SK-N-SH (cell line): ENCODE measurements at regions not wholly inside any gene's neighbourhood (a gene's known extent, or its start where the extent isn't known, plus 50 kb on each side); places are given as distances from the start of the nearest gene placed in this dataset.
A peak's percentile ranks its signal among the peaks of the same experiment; 100 is the strongest.

Source experiments
- CTCF ChIA-PET: fragments of 300-600, 350-600 bp; formaldehyde crosslinking; extraction: SDS; loops from one replicate; lab custom pipeline; 2021; lab: Yijun Ruan, JAX
- POLR2A ChIA-PET: fragments of 350-600 bp; sonication (Branson Sonifier 250); formaldehyde crosslinking; extraction: SDS; loops from one replicate; lab custom pipeline; 2020; ENCODE audit warnings: antibody characterized with exemption, inconsistent platforms; lab: Yijun Ruan, JAX
- DNase-seq: peaks from one replicate; pipeline ENCODE4 v3.0.0; 2012
- H2AFZ ChIP-seq: fragments of 200-600 bp; sonication (generic); 2 replicates; pipeline ENCODE4 v1.8.1; 2016; ENCODE audit warnings: antibody characterized with exemption, mild to moderate bottlenecking, low read depth
- H3F3A ChIP-seq: fragments of 200-600 bp; sonication (generic); replicated peaks from 2 replicates; pipeline ENCODE3; 2016; ENCODE audit warnings: antibody characterized with exemption, mild to moderate bottlenecking; ENCODE audit not compliant: insufficient read depth
- H3K27ac ChIP-seq, 2 experiments: fragments of 200-500 bp in 1 of 2; fragments of 200-600 bp in 1 of 2; sonication (Bioruptor generic) in 1 of 2; sonication (generic), shearing (Covaris generic) in 1 of 2; 2 replicates each; pipeline versions ENCODE4 v1.5.1 to v1.6.1; 2014 to 2016; ENCODE audit warnings: low read depth in 2 of 2, inconsistent platforms in 1 of 2, low read length in 1 of 2, mild to moderate bottlenecking in 1 of 2, mixed read lengths in 1 of 2
- H3K27me3 ChIP-seq: fragments of 200-600 bp; sonication (generic), shearing (Covaris generic); 2 replicates; pipeline ENCODE4 v1.6.1; 2016; ENCODE audit warnings: mixed run types; ENCODE audit not compliant: insufficient read depth
- H3K36me3 ChIP-seq, 2 experiments: fragments of 200-500 bp in 1 of 2; fragments of 200-600 bp in 1 of 2; sonication (Bioruptor generic) in 1 of 2; sonication (generic) in 1 of 2; replicated peaks in 1 of 2; 2 replicates each; pipeline versions ENCODE3 to v1.5.1; 2014 to 2016; ENCODE audit warnings: low read length in 1 of 2, mild to moderate bottlenecking in 1 of 2; ENCODE audit not compliant: insufficient read depth in 2 of 2, control insufficient read depth in 1 of 2
- H3K4me1 ChIP-seq, 2 experiments: fragments of 200-500 bp in 1 of 2; fragments of 200-600 bp in 1 of 2; sonication (Bioruptor generic) in 1 of 2; sonication (generic), shearing (Covaris generic) in 1 of 2; 2 replicates each; pipeline versions ENCODE4 v1.5.1 to v1.6.1; 2014 to 2016; ENCODE audit warnings: low read depth in 1 of 2, low read length in 1 of 2, mixed run types in 1 of 2; ENCODE audit not compliant: insufficient read depth in 2 of 2, control insufficient read depth in 1 of 2
- H3K4me2 ChIP-seq: fragments of 200-600 bp; sonication (generic), shearing (Covaris generic); 2 replicates; pipeline ENCODE4 v1.6.1; 2017; ENCODE audit warnings: mixed run types
- H3K4me3 ChIP-seq, 2 experiments: fragments of 200-500 bp in 1 of 2; fragments of 200-600 bp in 1 of 2; sonication (Bioruptor generic) in 1 of 2; sonication (generic), shearing (Covaris generic) in 1 of 2; 2 replicates each; pipeline versions ENCODE4 v1.5.1 to v1.8.1; 2014 to 2016; ENCODE audit warnings: low read depth in 2 of 2, inconsistent platforms in 1 of 2, low read length in 1 of 2, mild to moderate bottlenecking in 1 of 2, mixed read lengths in 1 of 2, moderate library complexity in 1 of 2
- H3K79me2 ChIP-seq: fragments of 200-600 bp; sonication (generic); 2 replicates; pipeline ENCODE4 v1.8.1; 2017; ENCODE audit warnings: mild to moderate bottlenecking; ENCODE audit not compliant: insufficient read depth
- H3K9ac ChIP-seq: fragments of 200-600 bp; sonication (generic); 2 replicates; pipeline ENCODE4 v1.6.1; 2017; ENCODE audit warnings: mixed run types
- H3K9me2 ChIP-seq: fragments of 200-600 bp; sonication (generic); 2 replicates; pipeline ENCODE4 v1.6.1; 2017; ENCODE audit warnings: mixed run types
- H3K9me3 ChIP-seq: fragments of 200-600 bp; sonication (generic); 2 replicates; pipeline ENCODE4 v1.6.1; 2017; ENCODE audit warnings: mixed run types, mild to moderate bottlenecking, moderate library complexity
- H4K20me1 ChIP-seq: fragments of 200-600 bp; sonication (generic); 2 replicates; pipeline ENCODE4 v1.6.1; 2017; ENCODE audit warnings: mild to moderate bottlenecking, mixed run types; ENCODE audit not compliant: insufficient read depth
- EP300 ChIP-seq, 2 experiments: IDR thresholded peaks; 2 replicates each; pipeline versions ENCODE4 v1.4.0 to v1.6.1; 2012; ENCODE audit warnings: borderline replicate concordance in 1 of 2, low read depth in 1 of 2, low read length in 1 of 2
- EZH2phosphoT487 ChIP-seq: fragments of 200-600 bp; sonication (generic); IDR thresholded peaks from 2 replicates; pipeline ENCODE4 v1.6.1; 2017; ENCODE audit warnings: low read depth, mixed run types, mild to moderate bottlenecking, antibody characterized with exemption, moderate library complexity, borderline replicate concordance
- FOSL2 ChIP-seq: IDR thresholded peaks from 2 replicates; pipeline ENCODE4 v1.4.0; 2012; ENCODE audit warnings: low read depth, mild to moderate bottlenecking, moderate library complexity, borderline replicate concordance
- FOXJ3 ChIP-seq: sonication (generic); formaldehyde crosslinking; IDR thresholded peaks from 2 replicates; pipeline ENCODE4 v1.5.1; 2020; ENCODE audit warnings: mild to moderate bottlenecking, missing genetic modification reagents
- MEF2A ChIP-seq: IDR thresholded peaks from 2 replicates; pipeline ENCODE4 v1.4.0; 2012; ENCODE audit warnings: low read depth, borderline replicate concordance
- MXI1 ChIP-seq: IDR thresholded peaks from 2 replicates; pipeline ENCODE4 v1.6.1; 2012; ENCODE audit warnings: mild to moderate bottlenecking, low read depth, low read length, improper control_type of control experiment
- NRF1 ChIP-seq: IDR thresholded peaks from 2 replicates; pipeline ENCODE4 v1.6.1; 2012; ENCODE audit warnings: low read depth, mild to moderate bottlenecking, low read length
- RAD21 ChIP-seq: IDR thresholded peaks from 2 replicates; pipeline ENCODE4 v1.6.1; 2012; ENCODE audit warnings: mild to moderate bottlenecking, low read length
- RXRA ChIP-seq: IDR thresholded peaks from 2 replicates; pipeline ENCODE4 v1.4.0; 2012; ENCODE audit warnings: low read depth, mild to moderate bottlenecking, borderline replicate concordance
- SIN3A ChIP-seq: IDR thresholded peaks from 2 replicates; pipeline ENCODE4 v1.6.1; 2012; ENCODE audit warnings: low read depth, mild to moderate bottlenecking, low read length, moderate library complexity, borderline replicate concordance
- TEAD4 ChIP-seq: IDR thresholded peaks from 2 replicates; pipeline ENCODE4 v1.4.0; 2012; ENCODE audit warnings: mild to moderate bottlenecking, borderline replicate concordance; ENCODE audit not compliant: insufficient read depth
- USF2 ChIP-seq: fragments of 150-350 bp; IDR thresholded peaks from 2 replicates; pipeline ENCODE4 v1.6.1; 2017; ENCODE audit warnings: antibody characterized with exemption, low read length, low read depth, borderline replicate concordance
- ZBTB33 ChIP-seq: IDR thresholded peaks from 2 replicates; pipeline ENCODE4 v1.4.0; 2012; ENCODE audit warnings: low read depth, borderline replicate concordance
- WGBS: methylation state at CpG from one replicate; pipeline ENCODE4 v1.1.6; 2017; ENCODE audit warnings: low lambda C conversion rate; 5-methylcytosine and 5-hydroxymethylcytosine counted together

- no peak for DNase-seq
- no peak overlapping the region for H3K27ac ChIP-seq
- no peaks in the 10 kb centered on the region; a peak in 1 of 4 replicates for H3K4me1 ChIP-seq
- H3K36me3 ChIP-seq = no peaks in the 10 kb centered on the region
- no peak overlapping the region for H3K4me3 ChIP-seq
- no peak overlapping the region for H3K4me2 ChIP-seq
- no peak overlapping the region for H3K9ac ChIP-seq
- no peaks in the 10 kb centered on the region for H3K79me2 ChIP-seq
- no peak overlapping the region for H2AFZ ChIP-seq
- TF ChIP-seq RXRA = no peak
- no peak for TF ChIP-seq EZH2phosphoT487
- TF ChIP-seq MEF2A = no peak
- no peak for TF ChIP-seq FOXJ3 (CRISPR knock-in tag)
- no peak for TF ChIP-seq USF2
- no peak for TF ChIP-seq FOSL2
- no peak for TF ChIP-seq EP300 (IDR thresholded peaks at IDR 0.05; ENCODE audit: borderline replicate concordance in 1 of 2, low read depth in 1 of 2, low read length in 1 of 2)
- H4K20me1 ChIP-seq = no peaks in the 10 kb centered on the region
- no peaks in the 10 kb centered on the region for H3K9me3 ChIP-seq
- POLR2A ChIA-PET = no interaction called here
- H3K27me3 ChIP-seq = no peaks in the 10 kb centered on the region
- CTCF ChIA-PET = interaction anchor here (1.4 kb wide), 1 partner anchor 412 kb away, joined by 6 read pairs; no protein-coding TSS in a partner anchor
- H3F3A ChIP-seq = no peaks in the 10 kb centered on the region
- no peaks in the 10 kb centered on the region for H3K9me2 ChIP-seq
- 92% methylated on average over 1 of the region's 1 CpG for WGBS
These were observed 892.4 kb upstream of the MIR17HG start for GRCh38 chr13:90455067-90455466.

DNA sequence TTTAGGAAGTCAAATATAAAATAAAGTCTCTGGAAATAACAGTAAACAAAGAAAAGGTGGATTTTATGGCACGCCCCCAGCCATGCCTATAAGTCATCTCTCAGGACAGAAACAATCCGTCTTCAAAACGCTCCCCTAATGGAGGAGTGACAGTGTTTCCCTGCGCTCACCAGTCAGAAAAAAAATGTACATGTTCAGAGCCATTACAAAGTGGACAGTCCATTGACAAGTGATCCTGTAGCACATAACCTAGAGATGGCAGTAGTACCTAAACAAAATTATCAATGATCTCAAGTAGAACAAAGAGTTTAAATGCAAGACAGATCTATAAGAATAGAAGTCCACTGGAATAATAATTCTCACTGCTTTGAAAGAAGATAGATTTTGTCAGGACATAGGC is 891.7 kb upstream of the MIR17HG start:
- Histone ChIP-seq H4K20me1 (no peaks in the 10 kb centered on the region), H3K79me2 (no peaks in the 10 kb centered on the region), H3K9me3 (no peaks in the 10 kb centered on the region), H3K9me2 (no peaks in the 10 kb centered on the region), H3K36me3 (no peaks in the 10 kb centered on the region), H3K4me1 (no peaks in the 10 kb centered on the region; a peak in 1 of 4 replicates), H3K9ac (no peak overlapping the region), H3F3A (no peaks in the 10 kb centered on the region), H3K27me3 (no peaks in the 10 kb centered on the region), H3K4me3 (no peak overlapping the region), H3K27ac (no peak overlapping the region), H3K4me2 (no peak overlapping the region), H2AFZ (no peak overlapping the region)
- no peak for TF ChIP-seq SIN3A
- no peak for TF ChIP-seq ZBTB33
- TF ChIP-seq RAD21 = 0 out of 2 replicates have a peak, but pooled peaks have one; percentile 22
- TF ChIP-seq NRF1 = no peak
- no peak for TF ChIP-seq EP300 (IDR thresholded peaks at IDR 0.05; ENCODE audit: borderline replicate concordance in 1 of 2, low read depth in 1 of 2, low read length in 1 of 2)
- no peak for TF ChIP-seq RXRA
- no peak for TF ChIP-seq TEAD4
- no peak for TF ChIP-seq MXI1
- DNase-seq = no peak
- POLR2A ChIA-PET = no interaction called here
- CTCF ChIA-PET = interaction anchor here (1.4 kb wide), 1 partner anchor 411 kb away, joined by 6 read pairs; no protein-coding TSS in a partner anchor
- WGBS = 76% methylated on average over 4 of the region's 4 CpGs
